GM18907 (cell line): ENCODE measurements at regions not wholly inside any gene's neighbourhood (a gene's known extent, or its start where the extent isn't known, plus 50 kb on each side); places are given as distances from the start of the nearest gene placed in this dataset.

Experiments used
- ATAC-seq: cut with Tn5 transposase; IDR thresholded peaks from one replicate; pipeline ENCODE4 v1.9.1; 2021; ENCODE audit warnings: mild to moderate bottlenecking, moderate library complexity; ENCODE audit not compliant: unreplicated experiment

DNA sequence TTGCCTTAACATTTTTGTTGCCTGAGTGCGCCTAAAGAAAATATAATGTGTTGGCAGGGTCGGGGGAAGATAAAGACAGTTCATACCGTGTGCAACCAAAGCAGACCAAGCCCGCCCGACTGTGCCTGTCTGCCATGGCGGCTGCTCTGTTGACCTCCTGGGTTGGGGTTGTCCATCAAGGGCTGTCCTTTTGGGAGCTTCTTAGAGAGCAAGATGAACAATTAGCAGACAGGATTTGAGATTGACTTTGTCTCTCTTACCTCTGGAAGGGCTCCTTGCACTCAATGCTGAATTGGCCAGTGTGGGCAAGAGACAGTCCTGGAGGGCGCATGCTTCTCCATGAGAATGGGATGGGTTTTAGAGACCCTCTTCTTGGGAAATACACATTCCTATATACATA, 319.6 kb downstream of the GLRX3 start:
- ATAC-seq: no peak

DNA sequence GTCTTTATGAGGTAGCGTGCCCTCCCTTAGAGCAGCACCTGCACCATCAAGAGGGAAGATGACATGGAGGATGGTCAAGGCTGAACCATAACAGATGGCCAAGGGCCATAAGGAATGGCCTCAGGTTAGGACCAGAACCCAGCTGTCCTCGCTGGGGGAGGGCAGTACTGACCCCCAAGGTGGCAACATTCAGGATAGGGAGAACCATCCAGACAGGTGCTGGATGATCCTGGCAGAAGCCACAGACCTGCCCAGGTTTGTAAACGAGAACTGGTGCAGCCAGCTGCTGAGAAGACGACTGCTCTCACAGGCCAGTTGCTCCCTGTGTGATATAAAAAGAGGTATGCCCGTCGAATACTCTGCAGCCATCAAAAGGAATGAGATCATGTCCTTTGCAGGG, 320.4 kb downstream of the GLRX3 start:
- ATAC-seq: no peak

DNA sequence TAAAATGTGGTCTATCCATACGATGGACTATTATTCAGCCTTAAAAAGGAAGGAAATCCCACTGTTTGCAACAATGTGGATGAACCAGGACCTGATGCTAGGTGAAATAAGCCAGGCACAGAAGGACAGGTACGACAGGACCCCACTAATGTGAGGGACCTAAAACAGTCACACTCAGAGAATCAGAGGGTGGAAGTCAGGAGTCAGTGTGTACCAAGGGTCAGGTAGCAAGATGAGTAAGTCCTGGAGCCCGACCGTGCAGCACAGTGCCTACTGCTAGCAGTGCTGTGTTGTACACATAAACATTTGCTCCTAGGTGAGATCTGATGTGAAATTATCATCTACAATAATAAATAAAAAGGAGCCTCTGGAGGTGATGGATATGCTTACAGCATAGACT, 322.3 kb downstream of the GLRX3 start:
- no peak for ATAC-seq

DNA sequence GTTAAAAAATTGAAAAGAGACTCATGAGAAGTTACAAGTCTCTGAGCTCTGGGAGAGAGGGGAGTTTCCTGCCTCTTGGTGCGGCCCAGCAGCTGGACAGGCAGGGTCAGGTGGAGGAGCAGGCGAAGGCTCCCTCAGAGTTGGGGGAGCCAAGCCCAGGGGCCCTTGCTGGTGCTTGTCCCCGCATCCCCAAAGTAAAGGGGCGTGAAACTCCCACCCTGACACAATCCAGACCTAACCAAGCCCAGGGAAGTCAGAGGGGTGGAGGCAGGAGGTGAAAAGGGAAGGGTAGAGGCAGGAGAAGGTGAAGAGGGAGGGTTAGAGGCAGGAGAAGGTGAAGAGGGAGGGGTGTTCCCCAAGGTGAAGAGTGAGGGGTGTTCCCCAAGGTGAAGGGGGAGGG, 322.8 kb downstream of the GLRX3 start:
- ATAC-seq: no peak

DNA sequence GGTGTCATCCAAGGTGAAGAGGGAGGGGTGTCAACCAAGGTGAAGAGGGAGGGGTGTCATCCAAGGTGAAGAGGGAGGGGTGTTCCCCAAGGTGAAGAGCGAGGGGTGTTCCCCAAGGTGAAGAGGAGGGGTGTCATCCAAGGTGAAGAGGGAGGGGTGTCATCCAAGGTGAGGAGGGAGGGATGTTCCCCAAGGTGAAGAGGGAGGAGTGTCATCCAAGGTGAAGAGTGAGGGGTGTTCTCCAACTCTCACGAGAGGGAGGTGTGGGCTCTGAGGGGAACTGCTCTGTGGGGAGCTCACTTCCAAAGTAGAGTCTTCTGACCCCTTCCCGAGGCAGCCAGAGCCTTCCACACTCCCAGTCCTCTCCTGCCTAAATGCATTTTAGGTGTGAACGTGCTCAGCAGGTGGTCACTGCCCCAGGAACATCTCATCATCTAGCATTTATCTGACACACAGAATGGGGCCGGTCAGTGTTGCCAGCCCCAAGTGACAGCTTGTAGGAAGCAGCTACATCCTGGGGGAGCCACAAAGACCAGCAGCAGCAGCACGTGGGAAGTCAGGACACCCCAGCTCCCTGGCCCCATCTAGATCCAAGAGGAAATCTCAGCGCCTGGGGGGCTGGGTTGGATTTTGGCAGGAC, 323.8 kb downstream of the GLRX3 start:
- no peak for ATAC-seq

DNA sequence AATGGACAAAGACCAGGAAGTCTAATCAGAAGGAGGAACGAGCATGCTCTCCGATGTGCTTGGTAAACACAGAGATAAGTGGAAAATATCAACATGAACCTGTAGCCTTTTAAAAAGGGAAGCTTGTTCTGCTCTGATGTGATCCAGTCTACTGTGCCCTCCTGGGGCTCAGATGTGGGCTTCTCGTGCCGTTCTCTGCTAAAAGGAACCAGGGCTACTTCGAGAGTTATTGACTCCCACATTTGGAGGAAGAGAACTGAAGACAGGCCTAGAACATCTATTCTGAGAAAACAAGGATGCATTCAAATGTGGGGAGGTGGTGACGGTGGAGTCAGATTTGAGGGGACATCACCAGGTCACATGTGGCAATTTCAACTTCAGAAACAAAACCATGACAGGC, 325.4 kb downstream of the GLRX3 start:
- ATAC-seq: no peak

DNA sequence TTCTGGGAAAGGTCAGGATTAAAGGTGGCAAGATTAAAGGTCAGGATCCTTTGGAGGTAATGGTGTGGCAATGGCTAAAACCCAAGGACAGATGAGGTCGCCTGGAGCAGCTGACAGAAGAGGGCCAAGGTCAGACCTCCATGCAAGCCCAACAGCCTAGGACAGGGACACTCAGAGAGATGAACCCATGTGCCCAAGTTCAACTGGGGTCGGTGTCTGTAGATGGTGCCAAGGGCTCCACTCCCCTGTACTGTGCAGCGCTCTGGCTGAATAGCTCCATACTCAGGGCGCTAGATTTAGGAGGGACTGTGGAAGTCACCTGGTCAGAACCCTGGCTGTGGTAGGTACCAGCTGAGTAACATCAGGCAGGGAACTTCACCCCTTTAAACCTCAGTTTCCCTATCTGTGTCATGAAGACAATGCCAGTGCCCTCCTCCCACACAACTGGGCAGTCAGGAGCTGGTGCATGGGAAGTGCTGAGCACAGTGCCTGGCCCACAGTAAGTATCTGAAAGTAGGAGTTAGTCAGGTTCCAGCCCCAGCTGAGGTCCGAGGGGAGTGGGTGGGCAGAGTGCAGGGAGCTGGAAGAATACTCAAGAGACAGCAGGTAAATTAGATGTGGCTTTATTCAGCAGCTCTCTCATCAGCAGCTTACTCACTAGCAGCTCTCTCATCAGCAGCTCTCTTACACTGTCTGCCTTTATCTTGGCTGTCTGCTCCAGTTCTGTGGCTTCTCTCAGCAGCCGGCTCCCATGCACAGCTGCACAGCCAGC, 327.1 kb downstream of the GLRX3 start:
- ATAC-seq: no peak

DNA sequence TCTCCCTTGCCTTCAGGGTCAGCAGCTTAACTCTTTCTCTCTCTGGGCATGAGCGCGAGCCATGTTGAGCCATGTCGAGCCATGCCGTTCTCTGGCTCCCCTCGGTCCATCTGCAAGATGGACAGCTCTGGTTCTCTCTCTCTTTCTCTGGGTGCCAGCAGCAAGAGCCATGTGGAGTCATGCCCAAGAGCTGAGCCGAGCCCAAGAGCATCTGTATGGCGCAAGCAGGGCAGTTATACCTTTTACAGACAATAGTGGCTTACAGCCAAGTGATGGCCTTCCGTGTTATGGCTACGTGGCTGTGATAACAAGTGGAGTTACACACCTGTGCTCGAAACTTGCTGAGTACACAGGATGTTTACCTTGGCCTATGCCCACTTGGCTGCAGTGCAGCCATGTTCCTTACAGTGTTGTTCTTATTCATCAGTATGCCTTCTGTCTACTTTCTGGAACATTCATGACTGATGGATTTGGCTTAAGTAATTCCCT, 327.7 kb downstream of the GLRX3 start:
- no peak for ATAC-seq

DNA sequence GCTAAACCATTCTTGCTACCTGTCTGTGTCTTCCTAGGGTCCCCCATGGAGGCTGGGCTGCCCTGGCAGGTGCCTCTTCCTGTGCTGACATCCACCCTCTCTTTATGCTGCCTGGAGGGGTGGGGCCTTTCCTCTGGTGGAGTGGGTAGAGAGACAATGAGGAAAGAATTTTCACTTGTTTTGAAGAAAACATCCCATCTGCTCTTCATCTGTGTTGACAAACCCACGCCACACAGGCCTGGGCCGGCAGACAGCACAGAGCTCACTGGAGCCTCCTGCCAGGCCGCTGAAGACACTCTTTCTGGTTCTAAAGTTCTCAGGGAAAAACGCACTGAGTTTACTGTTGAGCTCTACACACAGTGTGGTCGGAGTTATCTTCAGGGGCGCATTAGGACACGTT, 328.2 kb downstream of the GLRX3 start:
- no peak for ATAC-seq

DNA sequence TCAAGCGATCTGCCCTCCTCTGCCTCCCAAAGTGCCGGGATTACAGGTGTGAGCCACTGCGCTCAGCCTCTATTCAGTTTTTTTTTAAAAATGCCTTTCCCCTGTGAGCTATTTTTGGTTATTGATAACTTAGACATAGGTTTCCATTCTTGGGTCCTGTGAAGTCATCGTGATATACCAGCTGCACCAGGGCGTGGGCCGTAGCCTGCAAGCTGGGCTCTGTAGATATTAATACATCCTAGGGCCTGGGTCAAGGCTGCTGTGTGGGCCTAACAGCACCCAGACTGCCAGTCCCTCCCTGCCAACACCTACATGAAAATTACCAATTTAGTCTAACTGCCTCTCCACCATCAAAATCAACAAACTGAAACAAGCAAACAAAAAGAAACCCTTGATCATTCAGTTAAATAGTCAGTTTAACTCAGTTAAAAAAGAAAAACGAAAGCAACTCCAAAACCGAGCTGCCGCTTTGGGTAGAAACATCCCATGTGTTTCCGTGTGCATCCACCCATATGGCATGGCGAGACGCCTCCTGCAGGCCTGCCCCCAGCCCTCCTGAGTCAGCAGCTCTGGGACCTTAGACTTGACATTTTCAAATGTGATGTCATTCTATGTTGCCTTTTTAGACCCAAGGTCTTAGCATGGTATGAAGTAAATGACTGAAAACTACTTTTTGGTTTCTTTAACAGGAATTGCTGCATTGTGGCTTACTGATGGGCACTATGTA, 330.2 kb downstream of the GLRX3 start:
- ATAC-seq: no peak

DNA sequence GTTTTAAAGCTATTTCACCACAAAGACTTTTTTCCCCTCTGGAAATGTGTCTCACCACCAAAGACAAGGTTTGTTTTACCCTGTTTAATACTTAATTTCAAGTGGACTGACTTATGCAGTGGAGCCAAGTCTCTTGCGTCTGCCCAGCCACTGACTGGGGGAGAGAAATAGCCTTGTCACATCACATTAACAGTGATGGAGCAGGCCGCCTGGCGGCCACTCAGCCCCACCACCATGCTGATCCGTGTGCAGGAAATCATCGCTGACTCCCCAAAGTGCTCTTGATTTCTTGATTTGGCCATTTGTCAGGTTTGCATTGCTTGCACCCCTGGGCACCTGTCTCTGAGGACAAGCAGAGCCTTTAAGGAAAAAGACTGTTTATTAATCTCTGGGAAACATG, 334.1 kb downstream of the GLRX3 start:
- ATAC-seq: no peak

DNA sequence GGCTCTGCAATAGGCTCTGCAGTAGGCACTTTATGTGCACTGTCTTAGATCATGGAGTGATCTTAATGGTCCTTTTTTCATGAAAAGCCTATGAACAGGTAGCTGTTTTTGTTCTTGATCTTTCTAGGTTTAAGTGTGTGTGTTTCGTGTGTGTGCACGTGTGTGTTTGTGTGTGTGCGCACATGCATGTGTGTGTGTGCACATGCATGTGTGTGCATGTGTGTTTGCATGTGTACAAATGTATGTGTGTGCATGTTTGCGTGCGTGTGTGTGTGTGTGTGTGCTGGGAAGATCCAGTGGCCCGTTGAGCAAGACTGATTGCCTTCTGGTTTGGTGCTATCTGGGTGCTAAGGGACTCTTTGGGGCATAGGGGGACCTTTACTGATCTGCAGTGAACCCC, 334.8 kb downstream of the GLRX3 start:
- no peak for ATAC-seq

DNA sequence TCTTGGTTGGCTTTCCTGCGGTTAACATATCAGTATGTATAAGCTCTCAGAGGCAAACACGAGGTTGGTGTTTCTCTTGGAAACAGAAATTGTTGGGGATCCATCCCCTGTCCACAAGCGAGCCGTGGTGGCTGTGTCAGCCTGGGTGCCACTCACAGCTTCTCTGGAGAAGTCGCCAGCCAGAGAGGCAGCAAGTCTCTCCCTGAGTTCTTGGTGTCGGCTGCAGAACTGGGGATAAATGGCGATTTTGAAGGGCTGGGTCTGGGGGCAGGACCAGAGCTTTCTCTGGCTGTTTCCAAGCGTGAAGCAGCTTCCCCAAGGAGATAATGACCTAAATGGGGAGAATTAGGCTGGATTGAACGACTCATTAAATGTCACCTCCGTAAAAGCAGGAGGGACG, 335.3 kb downstream of the GLRX3 start:
- ATAC-seq: no peak

DNA sequence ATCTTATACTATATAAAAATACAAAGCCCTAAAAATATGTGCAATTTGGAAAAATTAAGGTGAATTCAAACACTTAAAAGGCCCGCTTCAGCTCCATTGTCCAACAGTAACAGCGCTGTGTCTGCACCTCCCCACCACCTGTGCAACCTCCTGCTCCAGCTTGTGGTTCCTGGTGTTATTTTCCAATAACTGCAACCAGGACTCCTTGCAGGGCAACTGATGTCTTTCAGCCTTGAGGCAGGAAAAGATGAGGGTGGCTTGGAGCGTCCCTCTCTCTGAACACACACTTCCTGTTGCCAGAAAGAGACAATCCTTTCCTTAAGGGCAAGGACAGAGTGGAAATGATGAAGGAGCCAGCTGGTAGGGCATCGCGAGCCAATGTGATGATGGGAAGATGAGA, 336.0 kb downstream of the GLRX3 start:
- no peak for ATAC-seq

DNA sequence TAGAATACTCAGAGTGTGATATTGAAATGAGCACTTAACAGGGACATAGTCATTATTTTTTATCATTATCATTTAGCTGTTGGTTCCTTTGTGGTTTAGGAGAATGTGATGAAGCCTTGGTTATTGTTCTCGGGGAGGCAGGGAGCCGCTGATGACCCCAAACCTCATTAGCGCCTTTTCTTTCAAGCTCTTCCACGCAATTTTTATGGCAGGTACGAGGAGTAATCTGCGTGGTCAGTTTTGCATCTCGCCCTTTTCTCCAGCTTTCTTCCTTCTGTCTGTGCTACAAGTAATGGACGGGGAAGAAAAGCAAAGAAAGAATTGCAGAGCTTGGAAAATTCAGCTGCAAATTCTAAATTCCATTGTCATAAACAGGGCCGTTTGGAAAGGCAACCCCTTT, 338.4 kb downstream of the GLRX3 start:
- ATAC-seq: no peak

DNA sequence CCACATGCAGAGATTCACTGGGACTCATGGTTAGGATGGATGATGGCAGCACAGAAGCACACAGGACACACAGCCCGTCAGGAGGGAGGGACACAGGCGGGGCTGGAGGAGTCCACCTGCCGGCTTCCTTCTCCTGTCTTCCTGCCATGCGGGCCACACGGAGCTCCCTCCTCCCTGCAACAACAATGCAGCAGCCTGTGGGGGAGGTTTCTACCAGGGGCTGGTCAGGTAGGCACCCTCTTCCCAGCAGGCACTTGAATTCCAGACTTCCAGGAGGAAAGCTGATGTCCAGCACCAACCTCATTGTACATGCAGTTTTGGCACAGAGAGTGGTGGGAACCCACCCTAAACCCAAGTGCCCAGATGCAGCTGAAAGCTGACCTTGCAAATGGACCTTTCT, 341.2 kb downstream of the GLRX3 start:
- ATAC-seq: no peak

DNA sequence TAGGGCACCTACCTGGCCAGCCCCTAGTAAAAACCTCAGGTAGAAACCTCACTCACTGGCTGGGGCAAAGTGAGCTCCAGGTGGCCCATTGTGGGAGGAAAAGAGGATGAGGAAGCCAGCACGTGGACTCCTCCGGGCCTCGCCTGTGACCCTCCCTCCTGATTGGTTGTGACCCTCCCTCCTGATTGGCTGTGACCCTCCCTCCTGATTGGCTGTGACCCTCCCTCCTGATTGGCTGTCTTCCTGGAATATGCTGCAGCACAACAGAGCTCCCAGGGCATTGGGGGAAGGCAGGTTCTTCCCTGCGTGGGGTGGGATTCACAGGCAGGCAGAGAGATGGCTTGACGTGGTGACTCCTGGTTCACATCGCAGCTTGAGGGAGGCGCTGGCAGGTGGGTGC, 343.0 kb downstream of the GLRX3 start:
- ATAC-seq: no peak

DNA sequence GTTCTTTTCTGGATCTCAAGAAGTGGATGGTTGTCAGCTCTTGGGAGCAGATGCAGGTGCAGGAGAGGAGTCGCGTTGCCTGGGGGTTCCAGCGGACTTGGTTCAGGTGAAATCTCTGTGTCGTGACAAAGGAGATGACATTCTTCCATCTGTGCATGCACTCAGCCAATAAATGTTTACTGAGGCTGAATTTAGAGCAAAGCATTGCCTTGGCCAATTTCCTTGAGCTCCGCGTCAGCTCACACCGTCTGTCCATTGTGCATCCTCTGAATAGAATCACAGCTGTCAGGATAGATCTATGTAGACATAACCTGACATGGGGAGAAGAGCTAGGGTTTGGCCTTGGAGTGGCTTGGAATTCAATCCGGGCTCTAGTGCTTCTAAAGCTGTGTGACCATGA, 343.7 kb downstream of the GLRX3 start:
- no peak for ATAC-seq

DNA sequence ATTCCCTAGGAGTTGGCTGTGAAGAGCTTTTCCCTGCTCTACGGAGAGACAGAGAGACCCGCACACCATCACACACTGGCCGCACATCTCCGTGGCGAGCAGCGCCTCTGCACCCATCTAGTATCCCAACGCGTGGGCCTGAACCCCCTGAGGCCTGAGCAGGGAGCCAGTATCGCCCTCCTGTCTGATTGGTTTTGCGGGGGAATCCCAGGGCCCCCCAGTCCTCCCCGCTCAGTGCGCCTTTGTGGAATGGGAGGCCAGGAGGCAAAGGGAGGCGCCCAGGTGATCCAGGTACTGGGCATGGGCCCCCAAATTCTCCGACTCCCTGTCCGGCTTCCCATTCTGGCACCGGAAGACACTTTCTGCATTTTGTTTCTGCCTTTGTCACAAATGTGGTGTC, 344.3 kb downstream of the GLRX3 start:
- no peak for ATAC-seq

DNA sequence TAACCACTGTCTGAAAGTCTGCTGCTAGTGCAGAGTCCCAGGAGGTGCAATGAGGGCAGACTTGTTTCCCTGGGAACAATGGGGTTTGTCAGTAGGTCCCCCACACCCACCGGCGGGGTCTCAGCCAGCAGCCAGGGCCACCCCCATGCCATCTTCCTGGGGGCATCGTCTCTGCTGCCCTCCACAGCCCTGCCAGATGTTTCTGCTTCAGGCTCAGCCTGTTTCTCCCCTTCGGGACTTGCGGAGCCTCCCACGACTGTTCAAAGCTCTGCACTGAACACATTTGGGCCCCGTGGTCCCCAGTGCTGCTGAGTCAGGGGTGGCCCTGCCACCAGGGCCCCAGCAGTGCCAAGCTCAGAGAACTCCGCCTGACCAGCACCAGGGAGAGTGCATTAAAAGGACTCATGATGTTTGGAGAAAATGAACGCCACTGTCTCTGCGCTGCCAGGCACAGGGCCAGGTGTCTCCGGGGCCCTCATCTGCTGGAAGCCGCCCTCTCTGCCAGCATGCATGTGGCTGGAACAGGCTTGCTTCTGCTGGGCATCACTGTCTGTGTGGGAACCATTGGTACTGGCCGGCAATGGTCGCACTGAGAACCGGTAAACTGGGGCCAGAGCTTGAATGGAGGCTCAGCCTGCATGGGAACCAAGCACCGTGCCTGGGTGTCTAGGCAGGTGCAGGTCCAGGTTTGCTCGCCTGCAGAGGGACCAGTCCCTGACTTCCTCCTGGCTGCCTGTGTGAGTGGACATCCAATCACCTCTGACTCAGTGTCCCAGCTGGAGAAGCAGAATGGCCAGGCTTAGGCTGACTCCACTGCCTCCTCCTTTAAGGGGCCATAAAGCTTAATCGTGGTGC, 345.1 kb downstream of the GLRX3 start:
- no peak for ATAC-seq

DNA sequence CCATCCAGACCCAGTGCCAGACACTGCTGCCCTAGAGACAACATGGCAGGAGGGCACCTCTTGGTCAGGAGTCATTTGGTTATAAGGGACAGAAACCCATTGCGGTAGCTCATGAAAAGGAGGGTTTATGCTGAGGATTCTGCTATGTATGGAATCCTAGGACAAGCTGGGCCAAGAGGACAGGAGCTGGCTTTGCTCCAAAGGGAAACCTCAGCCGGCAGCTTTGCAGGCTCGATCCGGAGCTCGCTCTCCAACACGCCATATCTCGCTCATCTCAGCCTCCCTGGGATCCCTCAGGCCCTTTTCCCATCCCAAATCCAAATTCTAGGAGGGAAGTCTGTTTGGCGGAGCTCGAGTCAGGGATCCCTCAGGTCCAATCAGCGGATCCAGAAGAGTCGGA, 345.7 kb downstream of the GLRX3 start:
- ATAC-seq: no peak
